H1 (cell line): ENCODE measurements at regions not wholly inside any gene's neighbourhood (a gene's known extent, or its start where the extent isn't known, plus 50 kb on each side); places are given as distances from the start of the nearest gene placed in this dataset.

ENCODE experiments used
- SIX5 ChIP-seq: IDR thresholded peaks from 2 replicates; pipeline ENCODE4 v1.6.1; 2011; ENCODE audit warnings: mild to moderate bottlenecking, low read depth, low read length

GRCh38 chr4:3371033-3372001 lies 70.5 kb upstream of the HGFAC start (continued):
- no peak for TF ChIP-seq SIX5
- TF ChIP-seq, all 59 proteins: peak for 3
